Inflammatory macrophage treated with lipopolysaccharide for 4 hours (primary cell): ENCODE measurements at regions not wholly inside any gene's neighbourhood (a gene's known extent, or its start where the extent isn't known, plus 50 kb on each side); places are given as distances from the start of the nearest gene placed in this dataset.

Experiments
- DNase-seq: peaks from one replicate; pipeline ENCODE4 v3.0.0-alpha.2; 2020

- DNase-seq: no peak
Observed at GRCh38 chr7:106196460-106197021, 84.4 kb upstream of the SYPL1 start.

GRCh38 chr7:106193661-106194060, 81.5 kb upstream of the SYPL1 start:
- DNase-seq: no peak

- no peak for DNase-seq
Observed at GRCh38 chr7:106190589-106191330, 78.6 kb upstream of the SYPL1 start.

- no peak for DNase-seq
Observed at GRCh38 chr7:106187613-106188350, 75.7 kb upstream of the SYPL1 start.

GRCh38 chr7:106185719-106186118, 73.6 kb upstream of the SYPL1 start:
- DNase-seq: no peak

GRCh38 chr7:106183952-106184351, 71.8 kb upstream of the SYPL1 start:
- no peak for DNase-seq

- no peak for DNase-seq
Observed at GRCh38 chr7:106182904-106183303, 70.8 kb upstream of the SYPL1 start.

- DNase-seq: no peak
Observed at GRCh38 chr7:106181658-106182265, 69.7 kb upstream of the SYPL1 start.

GRCh38 chr7:106180721-106181120, 68.6 kb upstream of the SYPL1 start:
- no peak for DNase-seq

GRCh38 chr7:106179256-106179655, 67.1 kb upstream of the SYPL1 start:
- no peak for DNase-seq

- no peak for DNase-seq
Observed at GRCh38 chr7:106178593-106179134, 66.6 kb upstream of the SYPL1 start.

GRCh38 chr7:106177738-106178592, 65.9 kb upstream of the SYPL1 start:
- no peak for DNase-seq

- DNase-seq: no peak
Observed at GRCh38 chr7:106177300-106177690, 65.2 kb upstream of the SYPL1 start.

- DNase-seq: peak; percentile 66
Observed at GRCh38 chr7:106176414-106177299, 64.5 kb upstream of the SYPL1 start.

GRCh38 chr7:106175507-106175906, 63.4 kb upstream of the SYPL1 start:
- DNase-seq: no peak

- no peak for DNase-seq
Observed at GRCh38 chr7:106170651-106171050, 58.5 kb upstream of the SYPL1 start.

GRCh38 chr7:106169821-106170610, 57.9 kb upstream of the SYPL1 start:
- DNase-seq: no peak

GRCh38 chr7:106167439-106168136, 55.5 kb upstream of the SYPL1 start:
- DNase-seq: peak; percentile 30

- DNase-seq: peak; percentile 71
Observed at GRCh38 chr7:106166651-106167342, 54.7 kb upstream of the SYPL1 start.
